IMR-90 (cell line): ENCODE measurements at regions not wholly inside any gene's neighbourhood (a gene's known extent, or its start where the extent isn't known, plus 50 kb on each side); places are given as distances from the start of the nearest gene placed in this dataset.

ENCODE experiments used
- ATAC-seq: fragments of 200-7000 bp; cut with Tn5 transposase; 2 replicates; pipeline ENCODE4 v1.9.1; 2020; ENCODE audit warnings: low read depth, mild to moderate bottlenecking, moderate library complexity
- BruUV-seq: library from RNA; stranded (reverse); fragments of 400-500 nt; replicated peaks from 2 replicates; lab custom pipeline; 2021; lab: Mats Ljungman, UMichigan
- CTCF ChIA-PET: fragments of 300-600 bp; formaldehyde crosslinking; extraction: SDS; loops from one replicate; lab custom pipeline; 2021; ENCODE audit warnings: antibody characterized with exemption; lab: Yijun Ruan, JAX
- POLR2A ChIA-PET: fragments of 300-600 bp; sonication (Branson Sonifier 250); formaldehyde crosslinking; loops from one replicate; lab custom pipeline; 2022; ENCODE audit warnings: antibody characterized with exemption; ENCODE audit not compliant: unreplicated experiment; lab: Charles Lee
- DNase-seq: peaks from one replicate; pipeline ENCODE4 v3.0.0; 2013
- H2AFZ ChIP-seq: replicated peaks from 2 replicates; pipeline ENCODE3; 2013; ENCODE audit warnings: low read length, mild to moderate bottlenecking; ENCODE audit not compliant: poor library complexity
- H2AK5ac ChIP-seq: 2 replicates; pipeline ENCODE4 v1.6.1; 2013; ENCODE audit warnings: low read depth, low read length, inconsistent platforms
- H2AK9ac ChIP-seq: replicated peaks from 2 replicates; pipeline ENCODE3; 2013; ENCODE audit warnings: mild to moderate bottlenecking, low read depth, low read length, moderate library complexity; ENCODE audit not compliant: poor library complexity
- H2BK120ac ChIP-seq: 2 replicates; pipeline ENCODE4 v1.6.1; 2013; ENCODE audit warnings: low read depth, low read length, inconsistent platforms
- H2BK15ac ChIP-seq: 3 replicates; pipeline ENCODE4 v1.6.1; 2013; ENCODE audit warnings: low read depth, low read length, inconsistent platforms
- H2BK20ac ChIP-seq: 2 replicates; pipeline ENCODE4 v1.6.1; 2013; ENCODE audit warnings: low read depth, mild to moderate bottlenecking, inconsistent platforms, low read length, moderate library complexity
- H2BK5ac ChIP-seq: 2 replicates; pipeline ENCODE4 v1.6.1; 2013; ENCODE audit warnings: mild to moderate bottlenecking, low read depth, low read length, inconsistent platforms; ENCODE audit not compliant: poor library complexity, severe bottlenecking
- H3K14ac ChIP-seq: replicated peaks from 2 replicates; pipeline ENCODE4 v1.6.1; 2013; ENCODE audit warnings: low read depth, low read length, inconsistent platforms
- H3K18ac ChIP-seq: 2 replicates; pipeline ENCODE4 v1.6.1; 2013; ENCODE audit warnings: low read depth, low read length, control low read depth
- H3K23ac ChIP-seq: 2 replicates; pipeline ENCODE4 v1.6.1; 2013; ENCODE audit warnings: low read depth, low read length, inconsistent platforms
- H3K27ac ChIP-seq: 2 replicates; pipeline ENCODE4 v1.5.1; 2013; ENCODE audit warnings: mild to moderate bottlenecking, control low read depth, low read length; ENCODE audit not compliant: insufficient read depth
- H3K27me3 ChIP-seq: 2 replicates; pipeline ENCODE4 v1.6.1; 2013; ENCODE audit warnings: low read length; ENCODE audit not compliant: control insufficient read depth, insufficient read depth
- H3K36me3 ChIP-seq: 2 replicates; pipeline ENCODE4 v1.6.1; 2013; ENCODE audit warnings: low read length, mixed read lengths; ENCODE audit not compliant: control insufficient read depth, insufficient read depth
- H3K4ac ChIP-seq: 2 replicates; pipeline ENCODE4 v1.6.1; 2013; ENCODE audit warnings: low read depth, low read length, inconsistent platforms
- H3K4me1 ChIP-seq: 2 replicates; pipeline ENCODE4 v1.6.1; 2013; ENCODE audit warnings: low read length, mixed read lengths; ENCODE audit not compliant: control insufficient read depth, insufficient read depth
- H3K4me2 ChIP-seq: 2 replicates; pipeline ENCODE4 v1.6.1; 2013; ENCODE audit warnings: low read depth, mild to moderate bottlenecking, control low read depth, low read length, moderate library complexity
- H3K4me3 ChIP-seq: 2 replicates; pipeline ENCODE4 v1.5.1; 2013; ENCODE audit warnings: low read depth, mild to moderate bottlenecking, control low read depth, low read length, moderate library complexity; ENCODE audit not compliant: insufficient read depth
- H3K56ac ChIP-seq: 2 replicates; pipeline ENCODE4 v1.6.1; 2013; ENCODE audit warnings: low read length, inconsistent platforms; ENCODE audit not compliant: insufficient read depth; ENCODE audit errors: extremely low read depth
- H3K79me1 ChIP-seq, 2 experiments: 2 replicates each; pipeline ENCODE4 v1.6.1; 2013; ENCODE audit warnings: low read length in 2 of 2, inconsistent platforms in 1 of 2, low read depth in 1 of 2
- H3K9ac ChIP-seq: 2 replicates; pipeline ENCODE4 v1.6.1; 2013; ENCODE audit warnings: low read depth, low read length, control low read depth
- H3K9me1 ChIP-seq: 2 replicates; pipeline ENCODE4 v1.6.1; 2013; ENCODE audit warnings: low read length, inconsistent platforms; ENCODE audit not compliant: insufficient read depth
- H3K9me3 ChIP-seq: 2 replicates; pipeline ENCODE4 v1.6.1; 2013; ENCODE audit warnings: low read length; ENCODE audit not compliant: control insufficient read depth, insufficient read depth
- H4K20me1 ChIP-seq: 2 replicates; pipeline ENCODE4 v1.6.1; 2013; ENCODE audit warnings: low read length, inconsistent platforms; ENCODE audit not compliant: insufficient read depth
- H4K5ac ChIP-seq: 2 replicates; pipeline ENCODE4 v1.6.1; 2013; ENCODE audit warnings: mild to moderate bottlenecking, low read depth, low read length, control low read depth
- H4K8ac ChIP-seq, 2 experiments: 2 replicates each; pipeline ENCODE4 v1.6.1; 2013; ENCODE audit warnings: low read depth in 2 of 2, low read length in 2 of 2, control low read depth in 1 of 2, inconsistent platforms in 1 of 2
- H4K91ac ChIP-seq: 2 replicates; pipeline ENCODE4 v1.6.1; 2013; ENCODE audit warnings: low read depth, low read length, inconsistent platforms; ENCODE audit not compliant: insufficient read depth
- BHLHE40 ChIP-seq: fragments of 150-350 bp; IDR thresholded peaks from 2 replicates; pipeline ENCODE4 v1.6.1; 2016; ENCODE audit warnings: mild to moderate bottlenecking, low read depth, low read length
- CEBPB ChIP-seq: IDR thresholded peaks from 2 replicates; pipeline ENCODE4 v1.6.1; 2012; ENCODE audit warnings: low read depth, low read length, improper control_type of control experiment
- CHD1 ChIP-seq: IDR thresholded peaks from 2 replicates; pipeline ENCODE4 v1.6.1; 2012; ENCODE audit warnings: low read depth, low read length, improper control_type of control experiment
- CTCF ChIP-seq: conservative IDR thresholded peaks from 2 replicates; pipeline ENCODE4 v1.5.1; 2012; ENCODE audit warnings: mild to moderate bottlenecking, low read depth, low read length, improper control_type of control experiment
- ELK1 ChIP-seq: fragments of 150-350 bp; IDR thresholded peaks from 2 replicates; pipeline ENCODE4 v1.6.1; 2016; ENCODE audit warnings: low read depth, mild to moderate bottlenecking, low read length, moderate library complexity, borderline replicate concordance
- FOS ChIP-seq: fragments of 150-350 bp; IDR thresholded peaks from 2 replicates; pipeline ENCODE4 v1.6.1; 2016; ENCODE audit warnings: low read depth, low read length
- MAFK ChIP-seq: IDR thresholded peaks from 2 replicates; pipeline ENCODE4 v1.6.1; 2012; ENCODE audit warnings: low read depth, low read length, improper control_type of control experiment
- NFE2L2 ChIP-seq: fragments of 150-350 bp; IDR thresholded peaks from 2 replicates; pipeline ENCODE4 v1.6.1; 2016; ENCODE audit warnings: low read depth, mild to moderate bottlenecking, low read length
- POLR2A ChIP-seq: IDR thresholded peaks from 2 replicates; pipeline ENCODE4 v1.6.1; 2012; ENCODE audit warnings: mild to moderate bottlenecking, low read depth, low read length
- RCOR1 ChIP-seq: IDR thresholded peaks from 2 replicates; pipeline ENCODE4 v1.6.1; 2012; ENCODE audit warnings: mild to moderate bottlenecking, low read length, improper control_type of control experiment; ENCODE audit not compliant: insufficient replicate concordance
- SMC3 ChIP-seq: fragments of 150-350 bp; IDR thresholded peaks from 2 replicates; pipeline ENCODE4 v1.6.1; 2016; ENCODE audit warnings: low read depth, mild to moderate bottlenecking, antibody characterized with exemption, low read length, moderate library complexity
- USF2 ChIP-seq: fragments of 150-350 bp; IDR thresholded peaks from 2 replicates; pipeline ENCODE4 v1.6.1; 2017; ENCODE audit warnings: mild to moderate bottlenecking, antibody characterized with exemption, low read length, low read depth
- WGBS, 2 experiments: methylation state at CpG; one replicate each; pipeline versions ENCODE4 v1.1.5 to v1.1.7; 2013; ENCODE audit warnings: missing lambda C conversion rate in 2 of 2; ENCODE audit not compliant: insufficient read length in 1 of 2; ENCODE audit errors: extremely low coverage in 2 of 2; 5-methylcytosine and 5-hydroxymethylcytosine counted together
- dilution Hi-C: fragments of 300-500 bp; cut with HindIII; formaldehyde crosslinking; loops from one replicate; pipeline ENCODE4 v1.14.3; 2018; ENCODE audit warnings: low sequenced_read_pairs; ENCODE audit not compliant: unreplicated experiment
- in situ Hi-C: fragments of 300-500 bp; cut with MboI; formaldehyde crosslinking; loops from 3 replicates; pipeline ENCODE4 v1.14.3; 2019; ENCODE audit warnings: low sequenced_read_pairs, inconsistent platforms, mixed read lengths
- intact Hi-C: fragments of 100-400 bp; cut with micrococcal nuclease; formaldehyde crosslinking; loops from 2 replicates; pipeline ENCODE4 v1.10.0; 2022

- H3K23ac ChIP-seq = no peak overlapping the region
- H3K79me1 ChIP-seq = no peaks in the 10 kb centered on the region
- no peak overlapping the region for H2AK5ac ChIP-seq
- no peak overlapping the region for H3K4ac ChIP-seq
- no peak overlapping the region for H3K4me2 ChIP-seq
- H2BK5ac ChIP-seq = no peak overlapping the region
- ChIA-PET CTCF (interaction anchor here (1.5 kb wide), 1 partner anchor 413 kb away, joined by 3 read pairs; no protein-coding TSS in a partner anchor), POLR2A (no interaction called here)
- no peaks in the 10 kb centered on the region for H3K9me3 ChIP-seq
- in situ Hi-C loops (no loop called here), intact Hi-C loops (no loop called here), dilution Hi-C loops (no loop called here)
- no peak overlapping the region for H2BK20ac ChIP-seq
- H3K27ac ChIP-seq = no peak overlapping the region
- no peak overlapping the region for H2BK15ac ChIP-seq
- no peak overlapping the region for H4K5ac ChIP-seq
- no peak overlapping the region for H2BK120ac ChIP-seq
- no peak for ATAC-seq
- H3K4me3 ChIP-seq = no peak overlapping the region
- no peaks in the 10 kb centered on the region for H4K20me1 ChIP-seq
- no peaks in the 10 kb centered on the region for H3K36me3 ChIP-seq
- no peak for DNase-seq
- no peak overlapping the region for H3K14ac ChIP-seq
- H3K27me3 ChIP-seq = no peaks in the 10 kb centered on the region
- H3K4me1 ChIP-seq = no peaks in the 10 kb centered on the region
- H3K9ac ChIP-seq = no peak overlapping the region
- H2AFZ ChIP-seq = no peak overlapping the region
- H4K8ac ChIP-seq = no peak overlapping the region
- no peak overlapping the region for H3K56ac ChIP-seq
- TF ChIP-seq USF2 = no peak
- TF ChIP-seq SMC3 = no peak
- TF ChIP-seq BHLHE40 = no peak
- TF ChIP-seq NFE2L2 = no peak
- no peak for TF ChIP-seq FOS
- TF ChIP-seq POLR2A = no peak
- no peak for TF ChIP-seq CHD1
- TF ChIP-seq MAFK = no peak
- TF ChIP-seq ELK1 = no peak
- TF ChIP-seq CEBPB = no peak
- no peak for TF ChIP-seq CTCF
- no peak for TF ChIP-seq RCOR1
- no peak overlapping the region for H4K91ac ChIP-seq
- no peaks in the 10 kb centered on the region for H3K9me1 ChIP-seq
- H2AK9ac ChIP-seq = no peak overlapping the region
- no peak overlapping the region for H3K18ac ChIP-seq
- BruUV-seq = no TSS peak
- WGBS, 2 experiments = no CpG with 5 or more reads among the region's 2 CpGs
These were observed 1237.5 kb downstream of the ZPLD1 start for GRCh38 chr3:103672346-103672745.
